Stomach (tissue), 8 donors: ENCODE measurements at regions not wholly inside any gene's neighbourhood (a gene's known extent, or its start where the extent isn't known, plus 50 kb on each side); places are given as distances from the start of the nearest gene placed in this dataset.
"Not testable (repeated sequence)": the region's sequence is repeated elsewhere in the genome, so short reads cannot be mapped to it uniquely, and the experiment has no call there.

ENCODE experiments used
- DNase-seq, 2 donors: peaks; one replicate each; pipeline versions ENCODE4 v3.0.0 to v3.0.0-alpha.2; 2013 to 2019
- H3K27ac ChIP-seq, 5 donors: fragments of 200-600 bp in 4 of 5; sonication (generic) in 4 of 5; one replicate each; pipeline ENCODE4 v1.5.1; 2013 to 2019; ENCODE audit warnings: mild to moderate bottlenecking in 1 of 5, moderate library complexity in 1 of 5
- H3K27me3 ChIP-seq, 3 donors: fragments of 200-600 bp; sonication (generic); one replicate each; pipeline ENCODE4 v1.5.1; 2017 to 2019; ENCODE audit warnings: mixed run types in 1 of 3
- H3K36me3 ChIP-seq, 4 donors: fragments of 200-600 bp; sonication (generic); 1 replicate in 3 of 4; 2 replicates in 1 of 4; pipeline ENCODE4 v1.5.1; 2016 to 2019
- H3K4me1 ChIP-seq, 4 donors: fragments of 200-600 bp; sonication (generic); one replicate each; pipeline ENCODE4 v1.5.1; 2016 to 2019
- H3K4me3 ChIP-seq, 4 donors: fragments of 200-600 bp; sonication (generic) in 3 of 4; one replicate each; pipeline ENCODE4 v1.5.1; 2016 to 2019; ENCODE audit warnings: mild to moderate bottlenecking in 1 of 4
- H3K9me3 ChIP-seq, 4 donors: fragments of 200-600 bp; sonication (generic); one replicate each; pipeline ENCODE4 v1.5.1; 2016 to 2019
- CTCF ChIP-seq, 7 experiments: fragments of 450-650 bp in 4 of 7; fragments of 200-600 bp in 3 of 7; sonication (generic) in 3 of 7; IDR thresholded peaks; one replicate each; pipeline ENCODE4 v1.5.1; 2016 to 2019; ENCODE audit warnings: antibody characterized with exemption in 7 of 7, control low read depth in 2 of 7, mild to moderate bottlenecking in 1 of 7
- EP300 ChIP-seq: sonication (generic); formaldehyde crosslinking; IDR thresholded peaks from one replicate; pipeline ENCODE4 v1.6.1; 2017; ENCODE audit warnings: antibody characterized with exemption
- POLR2A ChIP-seq, 4 donors: fragments of 450-650 bp; IDR thresholded peaks; one replicate each; pipeline ENCODE4 v1.6.1; 2016; ENCODE audit warnings: antibody characterized with exemption in 4 of 4, control low read depth in 2 of 4, mild to moderate bottlenecking in 1 of 4, moderate library complexity in 1 of 4
- POLR2AphosphoS5 ChIP-seq, 3 donors: sonication (generic); formaldehyde crosslinking; IDR thresholded peaks; one replicate each; pipeline ENCODE4 v1.6.1; 2016; ENCODE audit warnings: antibody characterized with exemption in 3 of 3
- WGBS, 5 donors: extraction: QIAGEN DNeasy Blood & Tissue Kit in 3 of 5; methylation state at CpG; one replicate each; pipeline versions ENCODE4 v1.1.5 to v1.1.7; 2013 to 2018; 5-methylcytosine and 5-hydroxymethylcytosine counted together
- intact Hi-C: fragments of 100-400 bp; cut with DNase I; formaldehyde crosslinking; loops from one replicate; pipeline ENCODE4 v1.15.1; 2023; ENCODE audit warnings: low total_unique reads
- donor health status: healthy with polysubstance abuse.
- donor health status: Bipolar disorder and iron deficiency.
- donor health status: healthy.

DNA sequence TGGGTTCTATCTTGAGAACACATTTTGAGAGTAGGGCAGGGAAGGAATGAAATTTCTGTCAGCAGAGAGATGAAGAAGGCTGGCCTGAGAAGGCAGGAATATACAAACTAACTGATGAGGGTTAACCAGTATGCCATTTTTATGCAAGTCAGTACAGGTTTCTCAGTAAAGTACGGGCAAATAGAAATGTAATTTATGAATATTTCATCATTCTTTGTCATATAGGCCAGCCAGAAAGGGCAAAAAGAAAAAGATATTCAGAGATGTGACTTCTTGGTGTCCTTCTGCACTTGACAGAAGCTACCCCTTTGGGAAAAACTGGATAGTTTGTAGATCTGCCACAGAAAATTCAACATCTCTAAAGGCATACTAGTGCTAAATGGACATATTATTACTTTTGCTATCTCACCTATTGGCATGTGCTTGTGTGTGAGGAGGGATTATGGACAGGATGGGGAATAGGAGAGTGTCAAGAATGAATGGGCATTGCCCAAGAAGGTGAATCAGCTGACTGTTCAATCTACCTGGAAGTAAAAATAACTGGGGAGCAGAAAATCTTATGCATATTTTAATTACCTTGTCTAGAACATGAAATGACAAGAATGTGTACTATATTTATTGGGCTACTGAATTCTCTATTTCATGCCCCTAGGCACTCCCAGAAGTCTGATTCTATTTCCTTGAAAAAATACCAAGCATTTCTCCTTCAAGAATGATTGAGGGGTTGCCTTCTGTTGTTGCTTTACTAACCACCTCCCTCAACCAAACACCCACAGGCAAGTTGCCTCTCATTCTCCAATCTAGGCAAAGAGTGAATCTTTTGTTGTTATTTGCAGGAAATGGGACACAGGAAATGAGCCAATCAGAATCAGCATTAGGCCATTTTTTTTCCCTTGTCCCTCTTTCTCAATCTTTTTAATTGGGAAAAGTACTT lies 175.1 kb upstream of the SLC38A2 start:
- no peak overlapping the region for H3K4me3 ChIP-seq
- H3K27ac ChIP-seq = no peak overlapping the region
- H3K27me3 ChIP-seq = no peaks in the 10 kb centered on the region
- H3K9me3 ChIP-seq = no peaks in the 10 kb centered on the region
- DNase-seq = no peak
- WGBS, 5 donors = 77 to 100% (median 89%) methylated on average over 1 of the region's 1 CpG
- TF ChIP-seq EP300 = no peak
- no peak for TF ChIP-seq POLR2AphosphoS5 (IDR thresholded peaks at IDR 0.05)
- TF ChIP-seq CTCF (IDR thresholded peaks at IDR 0.05) = no peak
- TF ChIP-seq POLR2A (IDR thresholded peaks at IDR 0.05) = no peak
- H3K4me1 ChIP-seq = peaks cover 0 to 5% (median 0%) of the 10 kb centered on the region in 4 donors
- no peaks in the 10 kb centered on the region for H3K36me3 ChIP-seq
- intact Hi-C loops = no loop called here

- H3K36me3 ChIP-seq = no peaks in the 10 kb centered on the region
These were observed 174.2 kb upstream of the SLC38A2 start for GRCh38 chr12:46546634-46547273.

DNA sequence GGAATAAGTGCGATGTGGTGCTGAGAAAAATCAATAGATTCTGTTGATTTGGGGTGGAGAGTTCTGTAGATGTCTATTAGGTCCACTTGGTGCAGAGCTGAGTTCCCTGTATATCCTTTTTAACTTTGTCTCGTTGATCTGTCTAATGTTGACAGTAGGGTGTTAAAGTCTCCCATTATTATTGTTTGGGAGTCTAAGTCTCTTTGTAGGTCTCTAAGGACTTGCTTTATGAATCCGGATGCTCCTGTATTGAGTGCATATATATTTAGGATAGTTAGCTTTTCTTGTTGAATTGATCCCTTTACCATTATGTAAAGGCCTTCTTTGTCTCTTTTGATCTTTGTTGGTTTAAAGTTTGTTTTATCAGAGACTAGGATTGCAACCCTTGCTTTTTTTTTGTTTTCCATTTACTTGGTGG lies 170.8 kb upstream of the SLC38A2 start:
- H3K27me3 ChIP-seq, H3K9me3 ChIP-seq, H3K4me3 ChIP-seq, DNase-seq, H3K27ac ChIP-seq, H3K36me3 ChIP-seq, H3K4me1 ChIP-seq, intact Hi-C loops: not testable (repeated sequence)
- WGBS, 5 donors = 91 to 94% (median 93%) methylated on average over 3 of the region's 3 CpGs

More at GRCh38 chr12:46546634-46547273, 174.2 kb upstream of the SLC38A2 start:
- Histone ChIP-seq H3K27me3 (no peaks in the 10 kb centered on the region), H3K27ac (no peak overlapping the region), H3K4me3 (no peak overlapping the region), H3K4me1 (peaks cover 0 to 5% (median 0%) of the 10 kb centered on the region in 4 donors), H3K9me3 (no peaks in the 10 kb centered on the region)
- TF ChIP-seq POLR2AphosphoS5 (IDR thresholded peaks at IDR 0.05) (no peak), POLR2A (IDR thresholded peaks at IDR 0.05) (no peak), CTCF (IDR thresholded peaks at IDR 0.05) (no peak), EP300 (no peak)
- 58 to 87% (median 65%) methylated on average over 2 of the region's 2 CpGs for WGBS, 5 donors
- intact Hi-C loops = no loop called here
- DNase-seq = no peak

DNA sequence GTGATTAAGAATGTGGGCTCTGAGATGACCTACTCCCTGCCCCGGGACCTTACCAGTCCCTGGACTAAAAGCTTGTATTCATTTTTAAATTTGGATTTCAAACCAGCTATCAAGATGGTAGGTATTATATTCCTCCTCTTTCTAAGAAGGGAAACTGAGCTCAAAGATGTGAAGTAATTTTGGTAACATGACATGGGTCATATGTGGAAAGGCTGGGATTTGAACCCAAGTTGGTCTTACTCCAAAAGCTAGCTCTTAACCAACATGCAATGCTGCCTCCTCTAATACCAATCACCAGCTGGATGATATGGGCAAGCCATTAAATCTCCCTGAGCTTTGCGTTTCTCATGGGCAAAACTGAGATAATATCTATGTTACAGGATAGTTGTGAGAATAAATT lies 166.4 kb upstream of the SLC38A2 start:
- no peaks in the 10 kb centered on the region for H3K27me3 ChIP-seq
- H3K36me3 ChIP-seq = no peaks in the 10 kb centered on the region
- no peak overlapping the region for H3K4me3 ChIP-seq
- no peaks in the 10 kb centered on the region for H3K9me3 ChIP-seq
- H3K27ac ChIP-seq = no peak overlapping the region
- WGBS, 5 donors = 63 to 88% (median 74%) methylated on average over 2 of the region's 2 CpGs
- no peaks in the 10 kb centered on the region for H3K4me1 ChIP-seq
- TF ChIP-seq POLR2A (IDR thresholded peaks at IDR 0.05) (no peak), CTCF (IDR thresholded peaks at IDR 0.05) (no peak), POLR2AphosphoS5 (IDR thresholded peaks at IDR 0.05) (no peak), EP300 (no peak)
- no peak for DNase-seq
- intact Hi-C loops = no loop called here
